Smooth muscle cell (in vitro differentiated cells): ENCODE measurements at regions not wholly inside any gene's neighbourhood (a gene's known extent, or its start where the extent isn't known, plus 50 kb on each side); places are given as distances from the start of the nearest gene placed in this dataset.

Source experiments
- DNase-seq: peaks from one replicate; lab custom pipeline; 2025; ENCODE audit not compliant: unreplicated experiment; lab: John Stamatoyannopoulos, UW
- H2AFZ ChIP-seq: fragments of 200-600 bp; sonication (generic); 2 replicates; pipeline ENCODE4 v1.6.0; 2016; ENCODE audit warnings: antibody characterized with exemption, low read depth, mild to moderate bottlenecking
- H3F3A ChIP-seq: fragments of 200-600 bp; sonication (generic); 2 replicates; pipeline ENCODE4 v1.6.0; 2017; ENCODE audit warnings: antibody characterized with exemption, low read depth
- H3K27ac ChIP-seq: fragments of 200-600 bp; sonication (generic); 2 replicates; pipeline ENCODE4 v1.5.1; 2016; ENCODE audit warnings: low read depth, mild to moderate bottlenecking
- H3K27me3 ChIP-seq: fragments of 200-600 bp; sonication (generic); 2 replicates; pipeline ENCODE4 v1.6.1; 2016; ENCODE audit warnings: low read depth, mild to moderate bottlenecking
- H3K36me3 ChIP-seq: fragments of 200-600 bp; sonication (generic); 2 replicates; pipeline ENCODE4 v1.5.1; 2016; ENCODE audit warnings: low read depth
- H3K4me1 ChIP-seq: fragments of 200-600 bp; sonication (generic); 2 replicates; pipeline ENCODE4 v1.5.1; 2016; ENCODE audit warnings: low read depth
- H3K4me2 ChIP-seq: fragments of 200-600 bp; sonication (generic); 2 replicates; pipeline ENCODE4 v1.6.0; 2016; ENCODE audit warnings: mild to moderate bottlenecking
- H3K4me3 ChIP-seq: fragments of 200-600 bp; sonication (generic); 2 replicates; pipeline ENCODE4 v1.5.1; 2016; ENCODE audit warnings: mild to moderate bottlenecking
- H3K79me2 ChIP-seq: fragments of 200-600 bp; sonication (generic); 2 replicates; pipeline ENCODE4 v1.6.0; 2016; ENCODE audit warnings: low read depth, mild to moderate bottlenecking
- H3K9ac ChIP-seq: fragments of 200-600 bp; sonication (generic); 2 replicates; pipeline ENCODE4 v1.6.0; 2016; ENCODE audit warnings: low read depth
- H3K9me3 ChIP-seq: fragments of 200-600 bp; sonication (generic); replicated peaks from 2 replicates; pipeline ENCODE4 v1.5.1; 2016; ENCODE audit warnings: low read depth
- H4K20me1 ChIP-seq: fragments of 200-600 bp; sonication (generic); 2 replicates; pipeline ENCODE4 v1.6.0; 2016; ENCODE audit warnings: low read depth
- CTCF ChIP-seq: fragments of 200-600 bp; sonication (generic); IDR thresholded peaks from 2 replicates; pipeline ENCODE4 v1.5.1; 2017; ENCODE audit warnings: borderline replicate concordance, mild to moderate bottlenecking, antibody characterized with exemption; ENCODE audit not compliant: insufficient read depth, poor library complexity, severe bottlenecking
- WGBS: methylation state at CpG from one replicate; pipeline ENCODE4 v1.1.7; 2016; ENCODE audit warnings: low lambda C conversion rate; 5-methylcytosine and 5-hydroxymethylcytosine counted together

- H3K4me1 ChIP-seq, result no peaks in the 10 kb centered on the region
- 93% methylated on average over 2 of the region's 2 CpGs for WGBS
Observed at GRCh38 chr13:80972857-80973478, 632.0 kb upstream of the SPRY2 start.

GRCh38 chr13:80965097-80965496, 624.2 kb upstream of the SPRY2 start:
- Histone ChIP-seq H3K9ac (no peak overlapping the region), H3K27ac (no peak overlapping the region), H4K20me1 (no peaks in the 10 kb centered on the region), H3K79me2 (no peaks in the 10 kb centered on the region), H2AFZ (no peak overlapping the region), H3K9me3 (no peaks in the 10 kb centered on the region), H3K4me1 (no peaks in the 10 kb centered on the region), H3K4me3 (no peak overlapping the region), H3K27me3 (no peaks in the 10 kb centered on the region), H3K36me3 (no peaks in the 10 kb centered on the region), H3F3A (no peaks in the 10 kb centered on the region), H3K4me2 (no peak overlapping the region)
- no peak for DNase-seq
- TF ChIP-seq CTCF, result no peak

More at GRCh38 chr13:80972857-80973478, 632.0 kb upstream of the SPRY2 start:
- Histone ChIP-seq H3K9me3 (no peaks in the 10 kb centered on the region), H3K4me3 (no peak overlapping the region), H3K4me2 (no peak overlapping the region), H3K79me2 (no peaks in the 10 kb centered on the region), H3F3A (no peaks in the 10 kb centered on the region), H3K36me3 (no peaks in the 10 kb centered on the region), H3K27me3 (no peaks in the 10 kb centered on the region), H3K9ac (no peak overlapping the region), H4K20me1 (no peaks in the 10 kb centered on the region), H2AFZ (no peak overlapping the region), H3K27ac (no peak overlapping the region)
- no peak for TF ChIP-seq CTCF
- no peak for DNase-seq

- WGBS, result 64% methylated on average over 1 of the region's 1 CpG
- no peak for TF ChIP-seq CTCF
- Histone ChIP-seq H3K4me2 (no peak overlapping the region), H3K36me3 (no peaks in the 10 kb centered on the region), H4K20me1 (no peaks in the 10 kb centered on the region), H3K4me3 (no peak overlapping the region), H3K9ac (no peak overlapping the region), H2AFZ (no peak overlapping the region), H3K4me1 (no peaks in the 10 kb centered on the region), H3K79me2 (no peaks in the 10 kb centered on the region), H3K9me3 (no peaks in the 10 kb centered on the region), H3K27me3 (no peaks in the 10 kb centered on the region), H3F3A (no peaks in the 10 kb centered on the region), H3K27ac (no peak overlapping the region)
- no peak for DNase-seq
Observed at GRCh38 chr13:80962855-80963254, 621.9 kb upstream of the SPRY2 start.

GRCh38 chr13:80962173-80962572, 621.2 kb upstream of the SPRY2 start:
- H3K4me3 ChIP-seq, result no peak overlapping the region
- no peaks in the 10 kb centered on the region for H4K20me1 ChIP-seq
- no peaks in the 10 kb centered on the region for H3K27me3 ChIP-seq
- no peak overlapping the region for H3K4me2 ChIP-seq
- no peak for DNase-seq
- no peaks in the 10 kb centered on the region for H3K36me3 ChIP-seq
- H3K9ac ChIP-seq, result no peak overlapping the region
- H3K9me3 ChIP-seq, result no peaks in the 10 kb centered on the region
- no peaks in the 10 kb centered on the region for H3F3A ChIP-seq
- H2AFZ ChIP-seq, result no peak overlapping the region
- H3K27ac ChIP-seq, result no peak overlapping the region
- TF ChIP-seq CTCF, result no peak
- H3K4me1 ChIP-seq, result no peaks in the 10 kb centered on the region
- no peaks in the 10 kb centered on the region for H3K79me2 ChIP-seq
- WGBS, result 91% methylated on average over 7 of the region's 7 CpGs
